ENCODE measurements at regions not wholly inside any gene's neighbourhood (a gene's known extent, or its start where the extent isn't known, plus 50 kb on each side); places are given as distances from the start of the nearest gene placed in this dataset.

- H3K4me2 ChIP-seq (ENCODE audit: low read depth, low read length, poor library complexity, severe bottlenecking): peak overlapping the region; percentile 45
- no peak overlapping the region for H2AFZ ChIP-seq (ENCODE audit: low read depth, low read length, severe bottlenecking)
- H3K79me2 ChIP-seq (ENCODE audit: insufficient read depth, low read length): no peaks in the 10 kb centered on the region
- H3K27me3 ChIP-seq (ENCODE audit: low read length): no peaks in the 10 kb centered on the region
- 0 out of 2 replicates have a peak overlapping the region, but pooled peaks have one; percentile 17 for H3K9ac ChIP-seq (ENCODE audit: low read length)
- H3K4me3 ChIP-seq (ENCODE audit: insufficient read depth, low read length, poor library complexity, severe bottlenecking): no peak overlapping the region
- no peaks in the 10 kb centered on the region for H3K9me2 ChIP-seq (replicated peaks; ENCODE audit: insufficient read depth, low read length)
- TF ChIP-seq EZH2phosphoT487 (conservative IDR thresholded peaks at IDR 0.05; ENCODE audit: low read length) (no peak), CTCF (IDR thresholded peaks at IDR 0.05; ENCODE audit: insufficient read depth, low read length, poor library complexity, severe bottlenecking) (no peak)
- no peaks in the 10 kb centered on the region for H3K9me3 ChIP-seq (ENCODE audit: insufficient read depth, low read length)
- H3K36me3 ChIP-seq (ENCODE audit: low read length): no peaks in the 10 kb centered on the region
- no peaks in the 10 kb centered on the region for H4K20me1 ChIP-seq (ENCODE audit: low read depth, low read length)
- peaks cover 15% of the 10 kb centered on the region for H3F3A ChIP-seq (ENCODE audit: insufficient read depth)
- peak overlapping the region; percentile 56 for H3K27ac ChIP-seq (ENCODE audit: low read depth, low read length)
Observed at GRCh38 chr6:163723759-163724158, 309.2 kb downstream of the QKI start.

GRCh38 chr6:163721922-163722692 is 307.6 kb downstream of the QKI start:
- H2AFZ ChIP-seq (ENCODE audit: low read depth, low read length, severe bottlenecking): no peak overlapping the region
- no peaks in the 10 kb centered on the region for H3K27me3 ChIP-seq (ENCODE audit: low read length)
- H3K9ac ChIP-seq (ENCODE audit: low read length): no peak overlapping the region
- TF ChIP-seq EZH2phosphoT487 (conservative IDR thresholded peaks at IDR 0.05; ENCODE audit: low read length): no peak
- TF ChIP-seq CTCF (IDR thresholded peaks at IDR 0.05; ENCODE audit: insufficient read depth, low read length, poor library complexity, severe bottlenecking): no peak
- H3F3A ChIP-seq (ENCODE audit: insufficient read depth): 0 out of 2 replicates have a peak, but pooled peaks cover 4% of the 10 kb centered on the region
- no peaks in the 10 kb centered on the region for H4K20me1 ChIP-seq (ENCODE audit: low read depth, low read length)
- H3K9me3 ChIP-seq (ENCODE audit: insufficient read depth, low read length): no peaks in the 10 kb centered on the region
- no peak overlapping the region for H3K27ac ChIP-seq (ENCODE audit: low read depth, low read length)
- H3K36me3 ChIP-seq (ENCODE audit: low read length): no peaks in the 10 kb centered on the region
- H3K4me3 ChIP-seq (ENCODE audit: insufficient read depth, low read length, poor library complexity, severe bottlenecking): no peak overlapping the region
- no peaks in the 10 kb centered on the region for H3K9me2 ChIP-seq (replicated peaks; ENCODE audit: insufficient read depth, low read length)
- no peak overlapping the region for H3K4me2 ChIP-seq (ENCODE audit: low read depth, low read length, poor library complexity, severe bottlenecking)
- H3K79me2 ChIP-seq (ENCODE audit: insufficient read depth, low read length): no peaks in the 10 kb centered on the region

- Histone ChIP-seq H3F3A (ENCODE audit: insufficient read depth) (0 out of 2 replicates have a peak, but pooled peaks cover 4% of the 10 kb centered on the region), H3K4me3 (ENCODE audit: insufficient read depth, low read length, poor library complexity, severe bottlenecking) (no peak overlapping the region), H4K20me1 (ENCODE audit: low read depth, low read length) (no peaks in the 10 kb centered on the region), H3K4me2 (ENCODE audit: low read depth, low read length, poor library complexity, severe bottlenecking) (no peak overlapping the region), H3K27me3 (ENCODE audit: low read length) (no peaks in the 10 kb centered on the region), H3K9me2 (replicated peaks; ENCODE audit: insufficient read depth, low read length) (no peaks in the 10 kb centered on the region), H3K36me3 (ENCODE audit: low read length) (no peaks in the 10 kb centered on the region), H3K9me3 (ENCODE audit: insufficient read depth, low read length) (no peaks in the 10 kb centered on the region), H2AFZ (ENCODE audit: low read depth, low read length, severe bottlenecking) (no peak overlapping the region), H3K27ac (ENCODE audit: low read depth, low read length) (no peak overlapping the region), H3K79me2 (ENCODE audit: insufficient read depth, low read length) (no peaks in the 10 kb centered on the region), H3K9ac (ENCODE audit: low read length) (no peak overlapping the region)
- no peak for TF ChIP-seq CTCF (IDR thresholded peaks at IDR 0.05; ENCODE audit: insufficient read depth, low read length, poor library complexity, severe bottlenecking)
- TF ChIP-seq EZH2phosphoT487 (conservative IDR thresholded peaks at IDR 0.05; ENCODE audit: low read length): no peak
Observed at GRCh38 chr6:163721435-163721834, 306.9 kb downstream of the QKI start.
